ENCODE measurements at regions not wholly inside any gene's neighbourhood (a gene's known extent, or its start where the extent isn't known, plus 50 kb on each side); places are given as distances from the start of the nearest gene placed in this dataset.
"Not testable (repeated sequence)": the region's sequence is repeated elsewhere in the genome, so short reads cannot be mapped to it uniquely, and the experiment has no call there.

- no peak for DNase-seq (ENCODE audit: low spot score)
Observed at GRCh38 chr7:152504367-152504766, 68.6 kb upstream of the KMT2C start.

GRCh38 chr7:152502813-152503790, 67.3 kb upstream of the KMT2C start:
- no peak for DNase-seq (ENCODE audit: low spot score)

GRCh38 chr7:152501506-152501905, 65.7 kb upstream of the KMT2C start:
- DNase-seq (ENCODE audit: low spot score), result no peak

GRCh38 chr7:152499969-152500368, 64.2 kb upstream of the KMT2C start:
- not testable (repeated sequence) for DNase-seq (ENCODE audit: low spot score)

GRCh38 chr7:152495867-152496266, 60.1 kb upstream of the KMT2C start:
- no peak for DNase-seq (ENCODE audit: low spot score)

GRCh38 chr7:152492952-152493351, 57.1 kb upstream of the KMT2C start:
- DNase-seq (ENCODE audit: low spot score), result no peak

GRCh38 chr7:152489044-152489443, 53.2 kb upstream of the KMT2C start:
- no peak for DNase-seq (ENCODE audit: low spot score)

GRCh38 chr7:152486968-152487367, 51.2 kb upstream of the KMT2C start:
- DNase-seq (ENCODE audit: low spot score), result no peak

- no peak for DNase-seq (ENCODE audit: low spot score)
Observed at GRCh38 chr7:152485826-152486225, 50.0 kb upstream of the KMT2C start.

Measured in H4 (cell line).